GM23338 (cell line): ENCODE measurements at regions not wholly inside any gene's neighbourhood (a gene's known extent, or its start where the extent isn't known, plus 50 kb on each side); places are given as distances from the start of the nearest gene placed in this dataset.

Source experiments
- ATAC-seq: fragments of 200-7000 bp; cut with Tn5 transposase; 3 replicates; pipeline ENCODE4 v1.9.1; 2020
- DNase-seq: peaks from one replicate; pipeline ENCODE4 v3.0.0-alpha.2; 2015; ENCODE audit warnings: low spot score
- H2AFZ ChIP-seq: fragments of 200-600 bp; sonication (generic); 2 replicates; pipeline ENCODE4 v1.8.0; 2016; ENCODE audit warnings: antibody characterized with exemption, mild to moderate bottlenecking, moderate library complexity
- H3F3A ChIP-seq: fragments of 200-600 bp; sonication (generic); replicated peaks from 2 replicates; pipeline ENCODE4 v1.8.0; 2017; ENCODE audit warnings: antibody characterized with exemption, mixed run types, low read depth
- H3K27ac ChIP-seq: fragments of 200-600 bp; sonication (generic); 2 replicates; pipeline ENCODE4 v1.6.1; 2016; ENCODE audit warnings: low read depth
- H3K27me3 ChIP-seq: fragments of 200-600 bp; sonication (generic); 2 replicates; pipeline ENCODE4 v1.8.0; 2016; ENCODE audit warnings: mild to moderate bottlenecking, mixed run types, moderate library complexity; ENCODE audit not compliant: insufficient read depth
- H3K36me3 ChIP-seq: fragments of 200-600 bp; sonication (generic); 2 replicates; pipeline ENCODE4 v1.8.0; 2016; ENCODE audit warnings: mild to moderate bottlenecking; ENCODE audit not compliant: insufficient read depth
- H3K4me1 ChIP-seq: fragments of 200-600 bp; sonication (generic); 2 replicates; pipeline ENCODE4 v1.8.0; 2016; ENCODE audit warnings: mild to moderate bottlenecking, moderate library complexity; ENCODE audit not compliant: insufficient read depth
- H3K4me2 ChIP-seq: fragments of 200-600 bp; sonication (generic); 2 replicates; pipeline ENCODE4 v1.7.1; 2017; ENCODE audit warnings: mixed run types
- H3K4me3 ChIP-seq: fragments of 200-600 bp; sonication (generic); 2 replicates; pipeline ENCODE4 v1.6.1; 2016; ENCODE audit warnings: mixed run types
- H3K79me2 ChIP-seq: fragments of 200-600 bp; sonication (generic); replicated peaks from 2 replicates; pipeline ENCODE4 v1.8.0; 2017; ENCODE audit warnings: mild to moderate bottlenecking; ENCODE audit not compliant: insufficient read depth
- H3K9me2 ChIP-seq: fragments of 200-600 bp; sonication (generic); 2 replicates; pipeline ENCODE4 v1.8.0; 2017; ENCODE audit not compliant: insufficient read depth
- H4K20me1 ChIP-seq: fragments of 200-600 bp; sonication (generic); replicated peaks from 2 replicates; pipeline ENCODE4 v1.8.0; 2017; ENCODE audit warnings: mild to moderate bottlenecking; ENCODE audit not compliant: insufficient read depth
- H3K27ac Mint-ChIP-seq: 2 replicates; pipeline ENCODE4 v1.8.0; 2020; ENCODE audit warnings: inconsistent platforms, mild to moderate bottlenecking, moderate library complexity, mixed read lengths
- H3K27me3 Mint-ChIP-seq: 3 replicates; pipeline ENCODE4 v1.8.0; 2022; ENCODE audit warnings: low read depth, mild to moderate bottlenecking, moderate library complexity, mixed read lengths, inconsistent platforms; ENCODE audit not compliant: insufficient read depth, poor library complexity
- H3K36me3 Mint-ChIP-seq: 3 replicates; pipeline ENCODE4 v1.8.0; 2021; ENCODE audit warnings: low read depth, mild to moderate bottlenecking, inconsistent platforms, moderate library complexity, mixed read lengths
- H3K4me1 Mint-ChIP-seq: 3 replicates; pipeline ENCODE4 v1.8.0; 2020; ENCODE audit warnings: mild to moderate bottlenecking, inconsistent platforms, mixed read lengths
- H3K4me3 Mint-ChIP-seq: 3 replicates; pipeline ENCODE4 v1.8.0; 2021; ENCODE audit warnings: moderate library complexity, mild to moderate bottlenecking, inconsistent platforms, mixed read lengths
- H3K9me3 Mint-ChIP-seq: 3 replicates; pipeline ENCODE4 v1.8.0; 2020; ENCODE audit warnings: moderate library complexity, mild to moderate bottlenecking, inconsistent platforms, mixed read lengths
- CREB1 ChIP-seq: fragments of 250-450 bp; sonication (Bioruptor Pico); IDR thresholded peaks from 2 replicates; pipeline ENCODE4 v1.5.0; 2020; ENCODE audit warnings: low read depth, mild to moderate bottlenecking, moderate library complexity
- CTCF ChIP-seq, 2 experiments: fragments of 200-600 bp in 1 of 2; sonication (generic) in 1 of 2; conservative IDR thresholded peaks; 2 replicates each; pipeline versions ENCODE4 v1.5.1 to v1.6.1; 2016 to 2017; ENCODE audit warnings: antibody characterized with exemption in 2 of 2, low read depth in 2 of 2, mild to moderate bottlenecking in 2 of 2, moderate library complexity in 1 of 2
- ETS1 ChIP-seq: IDR thresholded peaks from 2 replicates; pipeline ENCODE4 v1.6.1; 2016; ENCODE audit warnings: antibody characterized with exemption
- EZH2 ChIP-seq: fragments of 200-600 bp; sonication (generic); IDR thresholded peaks from one replicate; pipeline ENCODE4 v1.8.0; 2017; ENCODE audit warnings: antibody characterized with exemption, mild to moderate bottlenecking, low read depth; ENCODE audit not compliant: unreplicated experiment
- EZH2phosphoT487 ChIP-seq: fragments of 200-600 bp; sonication (generic); IDR thresholded peaks from one replicate; pipeline ENCODE4 v1.8.1; 2018; ENCODE audit warnings: antibody characterized with exemption; ENCODE audit not compliant: unreplicated experiment
- NANOG ChIP-seq: IDR thresholded peaks from 2 replicates; pipeline ENCODE4 v1.6.1; 2016; ENCODE audit warnings: antibody characterized with exemption, borderline replicate concordance
- POLR2AphosphoS5 ChIP-seq: IDR thresholded peaks from 2 replicates; pipeline ENCODE4 v1.6.1; 2016; ENCODE audit warnings: antibody characterized with exemption, low read depth
- ZNF114 ChIP-seq: fragments of 250-450 bp; sonication (Bioruptor Pico); IDR thresholded peaks from 2 replicates; pipeline ENCODE4 v1.5.0; 2020; ENCODE audit warnings: mild to moderate bottlenecking, moderate library complexity
- ZNF331 ChIP-seq: fragments of 250-450 bp; sonication (Bioruptor Pico); IDR thresholded peaks from 2 replicates; pipeline ENCODE4 v1.5.0; 2020; ENCODE audit warnings: low read depth, mild to moderate bottlenecking, moderate library complexity

GRCh38 chr14:100674897-100675619, 51.6 kb upstream of the DLK1 start:
- peaks cover 18% of the 10 kb centered on the region for H3K27me3 Mint-ChIP-seq
- H4K20me1 ChIP-seq, result no peaks in the 10 kb centered on the region
- no peak overlapping the region for H3K4me2 ChIP-seq
- H3F3A ChIP-seq, result no peaks in the 10 kb centered on the region
- H3K4me3 ChIP-seq, result no peak overlapping the region
- peaks cover 5% of the 10 kb centered on the region; the same call in 2 of the 3 replicates for H3K9me3 Mint-ChIP-seq
- no peak overlapping the region for H3K27ac Mint-ChIP-seq
- H3K4me1 ChIP-seq, result no peaks in the 10 kb centered on the region
- no peak overlapping the region for H3K4me3 Mint-ChIP-seq
- DNase-seq (no peak), ATAC-seq (no peak)
- H2AFZ ChIP-seq, result no peak overlapping the region
- 0 out of 2 replicates have a peak, but pooled peaks cover 6% of the 10 kb centered on the region for H3K27me3 ChIP-seq
- no peaks in the 10 kb centered on the region for H3K36me3 ChIP-seq
- H3K27ac ChIP-seq, result no peak overlapping the region
- H3K4me1 Mint-ChIP-seq, result peaks cover 26% of the 10 kb centered on the region
- TF ChIP-seq ETS1 (no peak), ZNF114 (CRISPR knock-in tag) (no peak), POLR2AphosphoS5 (no peak)
- H3K79me2 ChIP-seq, result no peaks in the 10 kb centered on the region
- H3K36me3 Mint-ChIP-seq, result no peaks in the 10 kb centered on the region; the same call in 2 of the 3 replicates
- no peaks in the 10 kb centered on the region for H3K9me2 ChIP-seq

GRCh38 chr14:100675699-100676684, 50.7 kb upstream of the DLK1 start:
- H3F3A ChIP-seq, result no peaks in the 10 kb centered on the region
- Mint-ChIP-seq H3K27me3 (peaks cover 17% of the 10 kb centered on the region), H3K36me3 (no peaks in the 10 kb centered on the region; the same call in 2 of the 3 replicates), H3K4me1 (peaks cover 26% of the 10 kb centered on the region), H3K9me3 (peaks cover 5% of the 10 kb centered on the region; the same call in 2 of the 3 replicates), H3K27ac (no peak overlapping the region), H3K4me3 (no peak overlapping the region)
- 0 out of 2 replicates have a peak, but pooled peaks cover 6% of the 10 kb centered on the region for H3K27me3 ChIP-seq
- no peaks in the 10 kb centered on the region for H3K9me2 ChIP-seq
- H3K4me3 ChIP-seq, result no peak overlapping the region
- H3K4me1 ChIP-seq, result no peaks in the 10 kb centered on the region
- no peak overlapping the region for H3K4me2 ChIP-seq
- no peaks in the 10 kb centered on the region for H3K36me3 ChIP-seq
- no peaks in the 10 kb centered on the region for H4K20me1 ChIP-seq
- H3K79me2 ChIP-seq, result no peaks in the 10 kb centered on the region
- no peak for DNase-seq
- H3K27ac ChIP-seq, result no peak overlapping the region
- no peak for TF ChIP-seq ZNF331 (CRISPR knock-in tag)
- no peak for TF ChIP-seq POLR2AphosphoS5
- TF ChIP-seq NANOG, result no peak
- no peak for TF ChIP-seq CREB1 (CRISPR knock-in tag)
- no peak for TF ChIP-seq EZH2phosphoT487
- TF ChIP-seq EZH2, result no peak
- no peak for TF ChIP-seq CTCF (conservative IDR thresholded peaks at IDR 0.05; ENCODE audit: low read depth in 2 of 2)
- no peak overlapping the region for H2AFZ ChIP-seq
- ATAC-seq, result no peak
